ENCODE measurements at regions not wholly inside any gene's neighbourhood (a gene's known extent, or its start where the extent isn't known, plus 50 kb on each side); places are given as distances from the start of the nearest gene placed in this dataset.
A peak's percentile ranks its signal among the peaks of the same experiment; 100 is the strongest.

- Mint-ChIP-seq H3K27ac (no peak overlapping the region), H3K4me3 (no peak overlapping the region), H3K27me3 (peaks cover 10 to 23% (median 10%) of the 10 kb centered on the region in 3 donors), H3K9me3 (peaks cover 0 to 5% (median 3%) of the 10 kb centered on the region in 7 donors), H3K4me1 (no peaks in the 10 kb centered on the region), H3K36me3 (no peaks in the 10 kb centered on the region)
- no peak for ATAC-seq (ENCODE audit: low read depth in 2 of 2)
- DNase-seq: no peak
Measured at GRCh38 chr7:24191362-24191761, 92.6 kb upstream of the NPY start.

- ATAC-seq (ENCODE audit: low read depth in 2 of 2) (no peak), DNase-seq (no peak)
- Mint-ChIP-seq H3K4me1 (no peaks in the 10 kb centered on the region), H3K36me3 (no peaks in the 10 kb centered on the region), H3K27ac (no peak overlapping the region), H3K27me3 (peaks cover 10 to 30% (median 10%) of the 10 kb centered on the region in 3 donors), H3K9me3 (peaks cover 0 to 5% (median 3%) of the 10 kb centered on the region in 7 donors), H3K4me3 (no peak overlapping the region)
Measured at GRCh38 chr7:24192053-24192452, 91.9 kb upstream of the NPY start.

- H3K4me1 Mint-ChIP-seq: no peaks in the 10 kb centered on the region
- no peak overlapping the region for H3K27ac Mint-ChIP-seq
- H3K36me3 Mint-ChIP-seq: no peaks in the 10 kb centered on the region
- no peak for DNase-seq
- H3K9me3 Mint-ChIP-seq: peaks cover 0 to 1% (median 0%) of the 10 kb centered on the region in 7 donors
- H3K4me3 Mint-ChIP-seq: no peak overlapping the region
- ATAC-seq (ENCODE audit: low read depth in 2 of 2): no peak
- H3K27me3 Mint-ChIP-seq: peaks cover 10 to 30% (median 10%) of the 10 kb centered on the region in 3 donors
Measured at GRCh38 chr7:24192691-24193090, 91.3 kb upstream of the NPY start.

GRCh38 chr7:24197852-24198251 is 86.1 kb upstream of the NPY start:
- ATAC-seq (ENCODE audit: low read depth in 2 of 2) (no peak), DNase-seq (no peak)
- Mint-ChIP-seq H3K27me3 (peaks cover 4 to 14% (median 6%) of the 10 kb centered on the region in 3 donors), H3K4me1 (no peaks in the 10 kb centered on the region), H3K36me3 (no peaks in the 10 kb centered on the region), H3K4me3 (no peak overlapping the region), H3K27ac (no peak overlapping the region), H3K9me3 (peaks cover 0 to 1% (median 0%) of the 10 kb centered on the region in 7 donors)

GRCh38 chr7:24199978-24200377 is 84.0 kb upstream of the NPY start:
- H3K27me3 Mint-ChIP-seq: peaks cover 5 to 14% (median 8%) of the 10 kb centered on the region in 3 donors
- no peaks in the 10 kb centered on the region for H3K36me3 Mint-ChIP-seq
- DNase-seq: no peak
- ATAC-seq (ENCODE audit: low read depth in 2 of 2): no peak
- peaks cover 0 to 2% (median 0%) of the 10 kb centered on the region in 7 donors for H3K9me3 Mint-ChIP-seq
- no peak overlapping the region for H3K27ac Mint-ChIP-seq
- H3K4me3 Mint-ChIP-seq: no peak overlapping the region
- H3K4me1 Mint-ChIP-seq: no peaks in the 10 kb centered on the region

GRCh38 chr7:24200407-24200966 is 83.5 kb upstream of the NPY start:
- Mint-ChIP-seq H3K9me3 (peaks cover 0 to 2% (median 0%) of the 10 kb centered on the region in 7 donors), H3K27ac (no peak overlapping the region)
- no peak for ATAC-seq (ENCODE audit: low read depth in 2 of 2)

GRCh38 chr7:24201226-24201625 is 82.8 kb upstream of the NPY start:
- DNase-seq: no peak
- Mint-ChIP-seq H3K27me3 (peaks cover 4 to 8% (median 5%) of the 10 kb centered on the region in 3 donors), H3K4me3 (no peak overlapping the region), H3K27ac (no peak overlapping the region), H3K36me3 (no peaks in the 10 kb centered on the region), H3K4me1 (no peaks in the 10 kb centered on the region), H3K9me3 (peaks cover 0 to 2% (median 0%) of the 10 kb centered on the region in 7 donors)
- ATAC-seq (ENCODE audit: low read depth in 2 of 2): no peak

More at GRCh38 chr7:24200407-24200966, 83.5 kb upstream of the NPY start:
- no peak overlapping the region for H3K4me3 Mint-ChIP-seq
- no peak for DNase-seq
- no peaks in the 10 kb centered on the region for H3K36me3 Mint-ChIP-seq
- H3K27me3 Mint-ChIP-seq: peaks cover 4 to 14% (median 5%) of the 10 kb centered on the region in 3 donors
- H3K4me1 Mint-ChIP-seq: no peaks in the 10 kb centered on the region

- H3K4me3 Mint-ChIP-seq: no peak overlapping the region
- ATAC-seq (ENCODE audit: low read depth in 2 of 2): no peak
- H3K9me3 Mint-ChIP-seq: no peaks in the 10 kb centered on the region
- H3K4me1 Mint-ChIP-seq: no peaks in the 10 kb centered on the region
- no peak for DNase-seq
- H3K27ac Mint-ChIP-seq: no peak overlapping the region
- H3K27me3 Mint-ChIP-seq: peaks cover 0 to 5% (median 0%) of the 10 kb centered on the region in 3 donors
- no peaks in the 10 kb centered on the region for H3K36me3 Mint-ChIP-seq
Measured at GRCh38 chr7:24212073-24212472, 71.9 kb upstream of the NPY start.

GRCh38 chr7:24213311-24213710 is 70.7 kb upstream of the NPY start:
- H3K4me1 Mint-ChIP-seq: no peaks in the 10 kb centered on the region
- H3K4me3 Mint-ChIP-seq: no peak overlapping the region
- no peaks in the 10 kb centered on the region for H3K36me3 Mint-ChIP-seq
- H3K9me3 Mint-ChIP-seq: no peaks in the 10 kb centered on the region
- peaks cover 0 to 11% (median 0%) of the 10 kb centered on the region in 3 donors for H3K27me3 Mint-ChIP-seq
- DNase-seq (no peak), ATAC-seq (ENCODE audit: low read depth in 2 of 2) (no peak)
- H3K27ac Mint-ChIP-seq: no peak overlapping the region

GRCh38 chr7:24214670-24215069 is 69.3 kb upstream of the NPY start:
- H3K27ac Mint-ChIP-seq: no peak overlapping the region
- peaks cover 0 to 15% (median 2%) of the 10 kb centered on the region in 3 donors for H3K27me3 Mint-ChIP-seq
- no peak overlapping the region for H3K4me3 Mint-ChIP-seq
- no peaks in the 10 kb centered on the region for H3K9me3 Mint-ChIP-seq
- no peaks in the 10 kb centered on the region for H3K36me3 Mint-ChIP-seq
- DNase-seq (no peak), ATAC-seq (ENCODE audit: low read depth in 2 of 2) (no peak)
- no peaks in the 10 kb centered on the region for H3K4me1 Mint-ChIP-seq

GRCh38 chr7:24216576-24217125 is 67.3 kb upstream of the NPY start:
- H3K4me3 Mint-ChIP-seq: no peak overlapping the region
- no peaks in the 10 kb centered on the region for H3K9me3 Mint-ChIP-seq
- no peak for DNase-seq

GRCh38 chr7:24221500-24221899 is 62.5 kb upstream of the NPY start:
- no peak overlapping the region for H3K27ac Mint-ChIP-seq
- peaks cover 0 to 16% (median 8%) of the 10 kb centered on the region in 7 donors for H3K9me3 Mint-ChIP-seq
- DNase-seq (no peak), ATAC-seq (ENCODE audit: low read depth in 2 of 2) (no peak)
- peaks cover 0 to 15% (median 13%) of the 10 kb centered on the region in 3 donors for H3K27me3 Mint-ChIP-seq
- H3K36me3 Mint-ChIP-seq: peaks cover 0 to 11% of the 10 kb centered on the region in 2 donors
- H3K4me3 Mint-ChIP-seq: no peak overlapping the region
- no peaks in the 10 kb centered on the region for H3K4me1 Mint-ChIP-seq

More at GRCh38 chr7:24216576-24217125, 67.3 kb upstream of the NPY start:
- H3K27ac Mint-ChIP-seq: no peak overlapping the region
- H3K27me3 Mint-ChIP-seq: peaks cover 0 to 17% (median 9%) of the 10 kb centered on the region in 3 donors
- H3K4me1 Mint-ChIP-seq: no peaks in the 10 kb centered on the region
- no peaks in the 10 kb centered on the region for H3K36me3 Mint-ChIP-seq
- ATAC-seq (ENCODE audit: low read depth in 2 of 2): no peak

GRCh38 chr7:24227068-24227467 is 56.9 kb upstream of the NPY start:
- peaks cover 7 to 17% (median 16%) of the 10 kb centered on the region in 3 donors for H3K4me1 Mint-ChIP-seq
- peak overlapping the region in 1 of 8 donors; percentile 16 for H3K4me3 Mint-ChIP-seq
- ATAC-seq (ENCODE audit: low read depth in 2 of 2): peak in 1 of 2 donors; percentile 11
- no peak for DNase-seq
- H3K9me3 Mint-ChIP-seq: peaks cover 0 to 16% (median 8%) of the 10 kb centered on the region in 7 donors
- H3K27ac Mint-ChIP-seq: peak overlapping the region in 3 of 6 donors; percentile 51 to 80 (median 76)
- peaks cover 0 to 11% of the 10 kb centered on the region in 2 donors for H3K36me3 Mint-ChIP-seq
- peaks cover 0 to 16% (median 7%) of the 10 kb centered on the region in 3 donors for H3K27me3 Mint-ChIP-seq
